Activated naive CD4-positive, alpha-beta T cell treated with anti-CD3 and anti-CD28 coated beads, Interleukin-2, amount 50 U/mL, for 72 hours (primary cell): ENCODE measurements at regions not wholly inside any gene's neighbourhood (a gene's known extent, or its start where the extent isn't known, plus 50 kb on each side); places are given as distances from the start of the nearest gene placed in this dataset.

ENCODE experiments used
- ATAC-seq, 2 donors: fragments of 150-1000 bp; cut with Tn5 transposase; 2 replicates each; pipeline ENCODE4 v1.10.0; 2021; ENCODE audit warnings: mild to moderate bottlenecking in 2 of 2, moderate library complexity in 2 of 2
- DNase-seq, 2 donors: peaks; one replicate each; pipeline ENCODE4 v3.0.0; 2021 to 2022; ENCODE audit warnings: low spot score in 2 of 2
- H3K27ac Mint-ChIP-seq, 2 donors: one replicate each; pipeline ENCODE4 v1.8.0; 2022; ENCODE audit warnings: mild to moderate bottlenecking in 2 of 2, mixed read lengths in 2 of 2
- H3K36me3 Mint-ChIP-seq, 2 donors: one replicate each; pipeline ENCODE4 v1.8.0; 2022; ENCODE audit warnings: mixed read lengths in 2 of 2
- H3K9me3 Mint-ChIP-seq, 2 donors: one replicate each; pipeline ENCODE4 v1.8.0; 2022; ENCODE audit warnings: mixed read lengths in 2 of 2

GRCh38 chr11:116539211-116539610 is 233.6 kb downstream of the BUD13 start:
- no peak overlapping the region for H3K27ac Mint-ChIP-seq
- no peaks in the 10 kb centered on the region for H3K36me3 Mint-ChIP-seq
- H3K9me3 Mint-ChIP-seq = no peaks in the 10 kb centered on the region
- DNase-seq (no peak), ATAC-seq (no peak)

- DNase-seq = no peak
- Mint-ChIP-seq H3K36me3 (no peaks in the 10 kb centered on the region), H3K9me3 (no peaks in the 10 kb centered on the region), H3K27ac (no peak overlapping the region)
- no peak for ATAC-seq
Observed at GRCh38 chr11:116538677-116539076, 234.1 kb downstream of the BUD13 start.

GRCh38 chr11:116537709-116538108 is 235.1 kb downstream of the BUD13 start:
- ATAC-seq = no peak
- H3K36me3 Mint-ChIP-seq = no peaks in the 10 kb centered on the region
- no peak for DNase-seq
- H3K27ac Mint-ChIP-seq = no peak overlapping the region
- H3K9me3 Mint-ChIP-seq = no peaks in the 10 kb centered on the region

- ATAC-seq (no peak), DNase-seq (no peak)
- no peaks in the 10 kb centered on the region for H3K36me3 Mint-ChIP-seq
- H3K9me3 Mint-ChIP-seq = no peaks in the 10 kb centered on the region
- H3K27ac Mint-ChIP-seq = no peak overlapping the region
Observed at GRCh38 chr11:116537121-116537520, 235.7 kb downstream of the BUD13 start.

GRCh38 chr11:116536416-116536815 is 236.4 kb downstream of the BUD13 start:
- no peak for ATAC-seq

GRCh38 chr11:116535994-116536393 is 236.8 kb downstream of the BUD13 start:
- Mint-ChIP-seq H3K9me3 (no peaks in the 10 kb centered on the region), H3K27ac (no peak overlapping the region), H3K36me3 (no peaks in the 10 kb centered on the region)
- ATAC-seq (no peak), DNase-seq (no peak)

More at GRCh38 chr11:116536416-116536815, 236.4 kb downstream of the BUD13 start:
- Mint-ChIP-seq H3K27ac (no peak overlapping the region), H3K9me3 (no peaks in the 10 kb centered on the region), H3K36me3 (no peaks in the 10 kb centered on the region)
- DNase-seq = no peak

- Mint-ChIP-seq H3K36me3 (no peaks in the 10 kb centered on the region), H3K9me3 (no peaks in the 10 kb centered on the region), H3K27ac (no peak overlapping the region)
- ATAC-seq (no peak), DNase-seq (no peak)
Observed at GRCh38 chr11:116535120-116535519, 237.7 kb downstream of the BUD13 start.

GRCh38 chr11:116534270-116534975 is 238.4 kb downstream of the BUD13 start:
- Mint-ChIP-seq H3K27ac (no peak overlapping the region), H3K9me3 (no peaks in the 10 kb centered on the region), H3K36me3 (no peaks in the 10 kb centered on the region)
- no peak for DNase-seq
- no peak for ATAC-seq

GRCh38 chr11:116533186-116533825 is 239.5 kb downstream of the BUD13 start:
- no peaks in the 10 kb centered on the region for H3K9me3 Mint-ChIP-seq
- ATAC-seq (no peak), DNase-seq (no peak)
- no peak overlapping the region for H3K27ac Mint-ChIP-seq
- no peaks in the 10 kb centered on the region for H3K36me3 Mint-ChIP-seq

GRCh38 chr11:116532066-116532465 is 240.7 kb downstream of the BUD13 start:
- ATAC-seq (no peak), DNase-seq (no peak)
- no peaks in the 10 kb centered on the region for H3K36me3 Mint-ChIP-seq
- H3K9me3 Mint-ChIP-seq = no peaks in the 10 kb centered on the region
- no peak overlapping the region for H3K27ac Mint-ChIP-seq

- Mint-ChIP-seq H3K27ac (no peak overlapping the region), H3K36me3 (no peaks in the 10 kb centered on the region), H3K9me3 (no peaks in the 10 kb centered on the region)
- no peak for ATAC-seq
- DNase-seq = no peak
Observed at GRCh38 chr11:116530705-116531104, 242.1 kb downstream of the BUD13 start.

GRCh38 chr11:116529271-116529670 is 243.5 kb downstream of the BUD13 start:
- DNase-seq = no peak
- Mint-ChIP-seq H3K9me3 (no peaks in the 10 kb centered on the region), H3K36me3 (no peaks in the 10 kb centered on the region), H3K27ac (no peak overlapping the region)
- ATAC-seq = no peak

- H3K27ac Mint-ChIP-seq = no peak overlapping the region
- H3K36me3 Mint-ChIP-seq = no peaks in the 10 kb centered on the region
- no peaks in the 10 kb centered on the region for H3K9me3 Mint-ChIP-seq
- DNase-seq (no peak), ATAC-seq (no peak)
Observed at GRCh38 chr11:116527180-116527991, 245.4 kb downstream of the BUD13 start.

- ATAC-seq (no peak), DNase-seq (no peak)
- Mint-ChIP-seq H3K27ac (no peak overlapping the region), H3K9me3 (no peaks in the 10 kb centered on the region), H3K36me3 (no peaks in the 10 kb centered on the region)
Observed at GRCh38 chr11:116525961-116526495, 246.8 kb downstream of the BUD13 start.

GRCh38 chr11:116519499-116519898 is 253.3 kb downstream of the BUD13 start:
- ATAC-seq (peak in 1 of 2 donors; percentile 59), DNase-seq (no peak)
- Mint-ChIP-seq H3K9me3 (peaks cover 0 to 3% of the 10 kb centered on the region in 2 donors), H3K27ac (no peak overlapping the region), H3K36me3 (no peaks in the 10 kb centered on the region)

- H3K27ac Mint-ChIP-seq = no peak overlapping the region
- no peak for ATAC-seq
- no peaks in the 10 kb centered on the region for H3K36me3 Mint-ChIP-seq
- DNase-seq = no peak
- peaks cover 0 to 3% of the 10 kb centered on the region in 2 donors for H3K9me3 Mint-ChIP-seq
Observed at GRCh38 chr11:116518141-116518540, 254.6 kb downstream of the BUD13 start.

GRCh38 chr11:116517584-116517983 is 255.2 kb downstream of the BUD13 start:
- peaks cover 0 to 3% of the 10 kb centered on the region in 2 donors for H3K9me3 Mint-ChIP-seq
- no peak for DNase-seq
- ATAC-seq = no peak
- H3K27ac Mint-ChIP-seq = no peak overlapping the region
- no peaks in the 10 kb centered on the region for H3K36me3 Mint-ChIP-seq
